Heart left ventricle (tissue), 16 donors: ENCODE measurements at regions not wholly inside any gene's neighbourhood (a gene's known extent, or its start where the extent isn't known, plus 50 kb on each side); places are given as distances from the start of the nearest gene placed in this dataset.

ENCODE experiments used
- ATAC-seq, 4 donors: fragments of 200-7000 bp; cut with Tn5 transposase; one replicate each; pipeline ENCODE4 v1.9.1; 2020 to 2022; ENCODE audit warnings: moderate library complexity in 4 of 4, mild to moderate bottlenecking in 3 of 4, moderate number of reproducible peaks in 1 of 4
- DNase-seq, 5 donors: peaks; one replicate each; pipeline ENCODE4 v3.0.0-alpha.2; 2020
- H3K27ac ChIP-seq, 12 donors: fragments of 200-600 bp; sonication (generic) in 4 of 12; one replicate each; pipeline versions ENCODE4 v1.5.0 to v1.8.0; 2016 to 2022; ENCODE audit warnings: mild to moderate bottlenecking in 2 of 12
- H3K27me3 ChIP-seq, 9 donors: fragments of 200-600 bp; sonication (generic) in 2 of 9; one replicate each; pipeline versions ENCODE4 v1.5.1 to v1.8.0; 2016 to 2022; ENCODE audit warnings: mild to moderate bottlenecking in 3 of 9
- H3K36me3 ChIP-seq, 9 donors: fragments of 200-600 bp; sonication (generic) in 2 of 9; one replicate each; pipeline versions ENCODE4 v1.5.0 to v1.8.0; 2018 to 2022; ENCODE audit warnings: mild to moderate bottlenecking in 2 of 9
- H3K4me1 ChIP-seq, 12 donors: fragments of 200-600 bp; sonication (generic) in 4 of 12; one replicate each; pipeline versions ENCODE4 v1.5.0 to v1.8.0; 2016 to 2022; ENCODE audit warnings: mild to moderate bottlenecking in 3 of 12
- H3K4me3 ChIP-seq, 12 donors: fragments of 200-600 bp; sonication (generic) in 4 of 12; one replicate each; pipeline versions ENCODE4 v1.5.0 to v1.8.0; 2017 to 2022; ENCODE audit warnings: mild to moderate bottlenecking in 9 of 12, moderate library complexity in 4 of 12
- H3K9me3 ChIP-seq, 12 donors: fragments of 200-600 bp; sonication (generic) in 4 of 12; one replicate each; pipeline versions ENCODE4 v1.5.0 to v1.8.0; 2016 to 2022; ENCODE audit warnings: mild to moderate bottlenecking in 1 of 12
- POLR2A ChIP-seq, 2 donors: fragments of 450-650 bp; IDR thresholded peaks; one replicate each; pipeline ENCODE4 v1.6.1; 2017; ENCODE audit warnings: antibody characterized with exemption in 2 of 2, mild to moderate bottlenecking in 2 of 2, moderate library complexity in 2 of 2
- WGBS, 4 donors: extraction: QIAGEN DNeasy Blood & Tissue Kit in 2 of 4; methylation state at CpG; one replicate each; pipeline versions ENCODE4 v1.1.5 to v1.1.7; 2013 to 2018; 5-methylcytosine and 5-hydroxymethylcytosine counted together
- intact Hi-C, 10 donors: fragments of 100-400 bp; cut with DNase I; formaldehyde crosslinking; loops; one replicate each; pipeline versions ENCODE4 v1.11.1 to v1.14.2; 2022
- TF ChIP-seq, protein P1 (sequence below), 12 donors: fragments of 200-600 bp; sonication (generic) in 4 of 12; IDR thresholded peaks; one replicate each; pipeline versions ENCODE4 v1.5.0 to v1.8.0; 2018 to 2022; ENCODE audit warnings: antibody characterized with exemption in 12 of 12, mild to moderate bottlenecking in 5 of 12
- donor health status: ischemic (EF 13 %, LVEDD 7.1; RV severe dilation, severe dysfunction).
- donor health status: healthy with polysubstance abuse.
- donor health status: DM: no; HTN: yes; CAD: no.
- donor health status: DM: no; HTN: no; CAD: no.
- donor health status: ischemic (EF 25% LVEDD 6.9; RV normal size, moderate dysfunction).
- donor health status: ischemic (EF 25% LVEDD 5.7; RV mildly dilated, moderate dysfunction).
- donor health status: healthy.
- donor health status: DM: yes; HTN: yes; CAD: no.
- donor health status: ischemic (EF 35%, LVEDD 5.7; RV mildly dilated, moderate dysfunction).
- donor health status: nonischemic (EF 11% LVEDD 7.7; RV severe dilation, severe dysfunction).
- donor health status: DM: yes; HTN: yes; CAD: no.
- donor health status: PGD.
- donor health status: ischemic (EF 29% LVEDD 5.4; RV normal size, mild dysfunction).
- donor health status: nonischemic (EF 23%, LVEDD 6.1; RV moderate dilation, normal function).

DNA sequence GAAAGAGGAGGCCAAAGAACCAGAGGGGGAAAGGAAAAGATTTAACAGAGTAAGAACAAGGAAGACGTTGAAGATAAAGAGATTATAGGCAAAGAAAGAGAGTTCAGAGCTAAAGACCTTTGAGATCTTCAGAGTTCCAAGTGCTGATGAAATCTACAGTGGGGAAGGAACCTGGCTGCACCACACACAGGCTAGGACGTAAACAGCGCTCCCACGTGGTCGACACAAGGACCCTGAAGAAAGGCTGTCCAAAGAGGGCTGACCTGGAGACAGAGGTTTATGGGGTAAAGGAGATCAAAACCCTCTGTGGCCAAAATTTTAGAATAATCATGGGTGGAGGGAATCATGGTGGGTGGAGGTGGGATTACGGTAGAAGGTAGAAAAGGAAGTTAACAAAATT is 121.6 kb downstream of the PMP22 start:
- H3K4me3 ChIP-seq: no peak overlapping the region
- intact Hi-C loops: no loop called here
- H3K27me3 ChIP-seq: no peaks in the 10 kb centered on the region
- no peak for ATAC-seq
- WGBS, 4 donors: 70 to 80% (median 75%) methylated on average over 6 of the region's 6 CpGs
- H3K9me3 ChIP-seq: no peaks in the 10 kb centered on the region
- H3K36me3 ChIP-seq: no peaks in the 10 kb centered on the region
- TF ChIP-seq, protein P1, sequence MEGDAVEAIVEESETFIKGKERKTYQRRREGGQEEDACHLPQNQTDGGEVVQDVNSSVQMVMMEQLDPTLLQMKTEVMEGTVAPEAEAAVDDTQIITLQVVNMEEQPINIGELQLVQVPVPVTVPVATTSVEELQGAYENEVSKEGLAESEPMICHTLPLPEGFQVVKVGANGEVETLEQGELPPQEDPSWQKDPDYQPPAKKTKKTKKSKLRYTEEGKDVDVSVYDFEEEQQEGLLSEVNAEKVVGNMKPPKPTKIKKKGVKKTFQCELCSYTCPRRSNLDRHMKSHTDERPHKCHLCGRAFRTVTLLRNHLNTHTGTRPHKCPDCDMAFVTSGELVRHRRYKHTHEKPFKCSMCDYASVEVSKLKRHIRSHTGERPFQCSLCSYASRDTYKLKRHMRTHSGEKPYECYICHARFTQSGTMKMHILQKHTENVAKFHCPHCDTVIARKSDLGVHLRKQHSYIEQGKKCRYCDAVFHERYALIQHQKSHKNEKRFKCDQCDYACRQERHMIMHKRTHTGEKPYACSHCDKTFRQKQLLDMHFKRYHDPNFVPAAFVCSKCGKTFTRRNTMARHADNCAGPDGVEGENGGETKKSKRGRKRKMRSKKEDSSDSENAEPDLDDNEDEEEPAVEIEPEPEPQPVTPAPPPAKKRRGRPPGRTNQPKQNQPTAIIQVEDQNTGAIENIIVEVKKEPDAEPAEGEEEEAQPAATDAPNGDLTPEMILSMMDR (IDR thresholded peaks at IDR 0.05): no peak
- no peak for TF ChIP-seq POLR2A (IDR thresholded peaks at IDR 0.05)
- no peaks in the 10 kb centered on the region for H3K4me1 ChIP-seq
- DNase-seq: no peak
- H3K27ac ChIP-seq: no peak overlapping the region

GRCh38 chr17:15134363-15134762 is 130.8 kb downstream of the PMP22 start:
- TF ChIP-seq POLR2A (IDR thresholded peaks at IDR 0.05): no peak
- TF ChIP-seq, protein P1 (IDR thresholded peaks at IDR 0.05): no peak
- no peak for DNase-seq
- H3K27ac ChIP-seq: no peak overlapping the region
- H3K4me3 ChIP-seq: no peak overlapping the region
- no peak for ATAC-seq
- no peaks in the 10 kb centered on the region for H3K4me1 ChIP-seq
- H3K9me3 ChIP-seq: no peaks in the 10 kb centered on the region
- 55 to 73% (median 62%) methylated on average over 2 of the region's 2 CpGs for WGBS, 4 donors
- H3K27me3 ChIP-seq: no peaks in the 10 kb centered on the region
- no peaks in the 10 kb centered on the region for H3K36me3 ChIP-seq
- intact Hi-C loops: no loop called here

DNA sequence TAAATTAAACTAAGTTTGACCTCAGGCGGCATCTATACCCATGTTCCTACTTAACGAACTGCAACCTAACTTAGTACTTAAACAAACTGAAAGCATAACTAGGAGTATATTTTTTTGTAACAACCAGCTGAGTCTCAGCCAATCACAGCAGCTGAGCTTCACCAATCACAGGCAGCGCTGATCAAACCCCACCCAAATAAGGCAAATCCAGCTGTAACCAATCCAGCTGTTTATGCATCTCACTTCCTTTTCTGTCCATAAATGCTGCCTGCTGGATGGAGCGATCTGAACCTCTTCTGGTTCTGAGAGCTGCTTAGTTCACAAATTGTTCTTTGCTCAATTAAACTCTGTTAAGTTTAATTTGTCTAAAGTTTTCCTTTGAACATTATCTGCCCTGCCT is 131.3 kb downstream of the PMP22 start:
- Histone ChIP-seq H3K4me1 (no peaks in the 10 kb centered on the region), H3K27ac (no peak overlapping the region), H3K36me3 (no peaks in the 10 kb centered on the region), H3K9me3 (no peaks in the 10 kb centered on the region), H3K4me3 (no peak overlapping the region), H3K27me3 (no peaks in the 10 kb centered on the region)
- WGBS, 4 donors: 91 to 96% (median 94%) methylated on average over 4 of the region's 4 CpGs
- ATAC-seq (no peak), DNase-seq (no peak)
- no peak for TF ChIP-seq POLR2A (IDR thresholded peaks at IDR 0.05)
- TF ChIP-seq, protein P1 (IDR thresholded peaks at IDR 0.05): no peak
- intact Hi-C loops: no loop called here

DNA sequence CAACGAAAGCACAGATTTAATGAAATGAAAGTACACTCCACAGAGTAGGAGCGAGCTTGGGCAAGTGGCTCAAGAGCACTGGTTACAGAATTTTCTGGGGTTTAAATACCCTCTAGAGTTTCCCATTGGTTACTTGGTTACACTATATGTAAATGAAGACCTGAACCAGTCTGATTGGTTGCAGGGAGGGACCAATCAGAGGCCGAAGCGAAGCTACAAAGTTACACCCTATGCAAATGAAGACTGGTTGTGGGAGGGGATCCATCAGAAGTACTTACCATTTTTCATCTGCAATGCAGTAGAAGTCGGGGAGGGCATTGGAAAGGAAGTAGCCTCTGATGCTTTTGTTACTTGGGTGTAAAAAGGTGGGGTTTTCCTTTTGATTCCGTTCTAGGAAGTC is 132.0 kb downstream of the PMP22 start:
- no peaks in the 10 kb centered on the region for H3K27me3 ChIP-seq
- intact Hi-C loops: no loop called here
- no peaks in the 10 kb centered on the region for H3K9me3 ChIP-seq
- 87 to 94% (median 92%) methylated on average over 6 of the region's 6 CpGs for WGBS, 4 donors
- H3K4me1 ChIP-seq: no peaks in the 10 kb centered on the region
- no peak overlapping the region for H3K4me3 ChIP-seq
- no peaks in the 10 kb centered on the region for H3K36me3 ChIP-seq
- no peak overlapping the region for H3K27ac ChIP-seq
- DNase-seq (no peak), ATAC-seq (no peak)
- TF ChIP-seq, protein P1 (IDR thresholded peaks at IDR 0.05): no peak
- no peak for TF ChIP-seq POLR2A (IDR thresholded peaks at IDR 0.05)
